Fibroblast of villous mesenchyme (primary cell): ENCODE measurements at regions not wholly inside any gene's neighbourhood (a gene's known extent, or its start where the extent isn't known, plus 50 kb on each side); places are given as distances from the start of the nearest gene placed in this dataset.
"Not testable (repeated sequence)": the region's sequence is repeated elsewhere in the genome, so short reads cannot be mapped to it uniquely, and the experiment has no call there.

Source experiments
- DNase-seq: peaks from one replicate; pipeline ENCODE4 v3.0.0-alpha.2; 2010; ENCODE audit warnings: low read depth
- H3K4me3 ChIP-seq: 2 replicates; pipeline ENCODE4 v1.5.1; 2011; ENCODE audit warnings: low read depth, mild to moderate bottlenecking, low read length
- TF ChIP-seq, protein P1 (sequence below): IDR thresholded peaks from 2 replicates; pipeline ENCODE4 v1.5.1; 2012; ENCODE audit warnings: low read depth, mild to moderate bottlenecking, low read length; ENCODE audit not compliant: insufficient read depth

DNA sequence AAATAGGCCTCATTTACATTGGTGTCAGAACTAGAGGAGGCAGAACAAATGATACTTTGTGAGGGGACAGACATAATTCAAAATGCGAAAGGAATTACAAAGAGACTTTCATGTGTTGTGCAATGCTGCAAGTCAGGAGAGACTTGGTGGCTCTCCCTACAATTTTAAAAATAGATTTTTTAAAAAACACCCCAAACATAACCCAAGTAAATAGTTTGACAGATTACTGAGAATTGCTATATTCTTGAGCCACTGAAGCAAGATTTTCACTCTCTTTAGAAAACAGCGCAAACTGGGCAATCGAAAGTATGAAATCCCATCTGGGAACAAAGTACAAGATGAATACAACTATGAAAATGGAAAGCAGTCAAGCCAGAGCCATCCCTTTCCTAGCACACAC lies 126.3 kb upstream of the NPY start:
- no peak for DNase-seq
- TF ChIP-seq, protein P1, sequence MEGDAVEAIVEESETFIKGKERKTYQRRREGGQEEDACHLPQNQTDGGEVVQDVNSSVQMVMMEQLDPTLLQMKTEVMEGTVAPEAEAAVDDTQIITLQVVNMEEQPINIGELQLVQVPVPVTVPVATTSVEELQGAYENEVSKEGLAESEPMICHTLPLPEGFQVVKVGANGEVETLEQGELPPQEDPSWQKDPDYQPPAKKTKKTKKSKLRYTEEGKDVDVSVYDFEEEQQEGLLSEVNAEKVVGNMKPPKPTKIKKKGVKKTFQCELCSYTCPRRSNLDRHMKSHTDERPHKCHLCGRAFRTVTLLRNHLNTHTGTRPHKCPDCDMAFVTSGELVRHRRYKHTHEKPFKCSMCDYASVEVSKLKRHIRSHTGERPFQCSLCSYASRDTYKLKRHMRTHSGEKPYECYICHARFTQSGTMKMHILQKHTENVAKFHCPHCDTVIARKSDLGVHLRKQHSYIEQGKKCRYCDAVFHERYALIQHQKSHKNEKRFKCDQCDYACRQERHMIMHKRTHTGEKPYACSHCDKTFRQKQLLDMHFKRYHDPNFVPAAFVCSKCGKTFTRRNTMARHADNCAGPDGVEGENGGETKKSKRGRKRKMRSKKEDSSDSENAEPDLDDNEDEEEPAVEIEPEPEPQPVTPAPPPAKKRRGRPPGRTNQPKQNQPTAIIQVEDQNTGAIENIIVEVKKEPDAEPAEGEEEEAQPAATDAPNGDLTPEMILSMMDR, result no peak

DNA sequence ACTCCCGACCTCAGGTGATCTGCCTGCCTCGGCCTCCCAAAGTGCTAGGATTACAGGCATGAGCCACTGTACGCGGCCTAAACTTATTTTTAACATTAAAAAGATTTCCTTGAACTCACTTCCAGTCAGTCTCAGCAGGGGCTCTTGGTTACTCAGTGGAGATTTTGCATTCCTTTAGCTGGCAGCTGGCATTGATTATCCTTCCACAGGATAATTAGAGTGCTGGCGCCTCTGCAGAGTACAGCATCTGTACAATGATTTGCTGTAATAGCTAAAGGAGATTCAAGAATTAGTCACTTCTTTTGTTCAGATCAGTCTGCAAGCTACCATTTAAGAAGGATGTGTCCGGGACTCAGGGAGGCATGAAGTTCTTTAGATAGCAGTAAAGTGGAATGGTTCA lies 125.0 kb upstream of the NPY start:
- TF ChIP-seq, protein P1, result no peak
- no peak overlapping the region for H3K4me3 ChIP-seq
- DNase-seq, result no peak

More for the DNA sequence above, 126.3 kb upstream of the NPY start:
- H3K4me3 ChIP-seq, result no peak overlapping the region

DNA sequence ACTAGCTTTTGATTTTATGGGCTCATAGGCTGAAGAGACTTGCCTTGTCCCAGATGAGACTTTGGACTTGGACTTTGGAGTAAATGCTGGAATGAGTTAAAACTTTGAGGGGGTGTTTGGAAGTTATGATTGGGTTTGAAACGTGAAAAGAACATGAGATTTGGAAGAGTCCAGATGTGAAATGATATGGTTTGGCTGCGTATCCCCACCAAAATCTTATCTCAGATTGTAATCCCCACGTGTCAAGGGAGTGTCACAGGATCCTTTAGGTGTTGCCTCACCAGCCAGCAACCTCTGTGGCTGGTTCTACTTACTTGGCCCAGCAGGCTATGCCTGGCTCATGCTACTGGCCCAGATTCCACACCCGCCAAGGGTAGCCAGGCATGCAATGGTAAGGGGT lies 119.6 kb upstream of the NPY start:
- TF ChIP-seq, protein P1, result no peak
- H3K4me3 ChIP-seq, result no peak overlapping the region
- DNase-seq, result no peak

DNA sequence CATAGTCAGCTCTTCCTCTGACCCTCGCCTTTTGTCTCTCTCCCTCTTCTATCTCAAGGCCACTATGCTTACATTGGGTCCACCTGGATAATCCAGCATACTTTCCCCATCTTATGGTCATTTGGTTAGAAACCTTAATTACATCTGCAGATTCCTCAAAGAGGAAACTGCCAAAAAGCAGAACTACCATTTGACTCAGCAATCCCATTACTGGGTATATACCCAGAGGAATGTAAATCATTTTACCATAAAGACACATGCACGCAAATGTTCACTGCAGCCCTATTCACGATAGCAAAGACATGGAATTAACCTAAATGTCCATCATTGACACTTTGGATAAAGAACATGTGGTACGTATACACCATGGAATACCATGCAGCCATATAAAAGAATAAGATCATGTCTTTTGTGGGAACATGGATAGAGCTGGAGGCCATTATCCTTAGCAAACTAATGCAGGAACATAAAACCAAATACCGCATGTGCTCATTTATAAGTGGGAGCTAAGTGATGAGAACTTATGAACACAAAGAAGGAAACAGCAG lies 114.8 kb upstream of the NPY start:
- DNase-seq, result no peak
- TF ChIP-seq, protein P1, result no peak
- H3K4me3 ChIP-seq, result no peak overlapping the region

DNA sequence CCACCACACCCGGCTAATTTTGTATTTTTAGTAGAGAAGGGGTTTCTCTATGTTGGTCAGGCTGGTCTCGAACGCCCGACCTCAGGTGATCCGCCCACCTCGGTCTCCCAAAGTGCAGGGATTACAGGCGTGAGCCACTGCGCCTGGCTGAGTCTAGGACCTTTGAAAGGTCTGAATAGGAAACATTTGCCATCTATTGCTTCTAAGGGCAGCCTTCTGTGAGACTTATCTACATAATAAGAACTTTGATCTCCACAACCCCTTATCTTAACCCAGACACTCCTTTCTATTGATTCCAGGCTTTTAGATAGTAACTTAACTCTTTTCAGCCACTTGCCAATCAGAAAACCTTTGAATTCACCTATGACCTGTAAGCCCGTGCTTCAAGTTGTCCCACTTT lies 112.0 kb upstream of the NPY start:
- not testable (repeated sequence) for DNase-seq

DNA sequence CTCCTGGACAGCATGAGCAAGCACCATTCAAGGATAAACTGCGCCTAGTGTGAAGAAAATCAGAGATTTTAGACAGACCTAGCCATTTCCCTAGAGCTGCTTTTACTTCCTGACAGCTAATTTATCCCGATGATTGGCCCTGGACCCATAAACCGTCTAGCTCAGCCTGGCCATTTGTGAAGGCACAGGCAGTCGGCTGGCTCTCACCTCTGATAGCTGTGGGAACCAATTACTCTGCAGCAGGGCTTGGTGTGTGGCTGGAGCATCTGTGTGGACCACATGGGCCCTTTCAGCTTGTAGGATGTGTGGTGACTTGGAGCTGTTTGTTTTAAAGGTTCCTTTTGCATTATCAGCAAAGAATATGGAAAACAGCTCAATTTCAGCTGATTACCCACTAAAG lies 111.1 kb upstream of the NPY start:
- TF ChIP-seq, protein P1, result no peak
- no peak for DNase-seq

More for the DNA sequence above, 112.0 kb upstream of the NPY start:
- H3K4me3 ChIP-seq, result not testable (repeated sequence)

DNA sequence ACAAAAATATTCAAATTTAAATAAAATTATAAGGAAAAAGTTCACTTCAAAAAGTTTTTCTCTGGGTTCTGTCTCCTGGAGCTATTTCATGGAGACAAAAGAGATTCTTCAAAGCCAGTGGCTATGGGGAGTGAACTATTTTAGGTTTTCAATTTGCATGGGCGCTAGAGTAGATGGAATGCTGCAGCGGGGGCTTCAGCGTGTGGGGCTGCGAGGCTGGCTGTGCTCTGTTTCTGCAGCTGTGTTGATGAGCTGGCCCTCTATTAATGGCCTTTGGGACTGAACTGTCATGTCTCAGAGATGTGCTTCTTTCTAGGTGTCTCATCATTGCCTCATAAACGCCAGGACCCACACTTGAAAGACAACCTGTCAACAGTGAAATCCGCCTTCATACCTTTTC lies 108.4 kb upstream of the NPY start:
- no peak for DNase-seq
- TF ChIP-seq, protein P1, result no peak
- no peak overlapping the region for H3K4me3 ChIP-seq

More for the DNA sequence above, 111.1 kb upstream of the NPY start:
- no peak overlapping the region for H3K4me3 ChIP-seq
